AG04450 (cell line): ENCODE measurements at regions not wholly inside any gene's neighbourhood (a gene's known extent, or its start where the extent isn't known, plus 50 kb on each side); places are given as distances from the start of the nearest gene placed in this dataset.

ENCODE experiments used
- CTCF ChIA-PET: fragments of 300-600, 350-600 bp; formaldehyde crosslinking; extraction: SDS; loops from one replicate; lab custom pipeline; 2022; ENCODE audit warnings: antibody characterized with exemption, inconsistent platforms; lab: Charles Lee
- POLR2A ChIA-PET: fragments of 350-600 bp; formaldehyde crosslinking; extraction: SDS; loops from one replicate; lab custom pipeline; 2021; ENCODE audit warnings: antibody characterized with exemption, inconsistent platforms; lab: Yijun Ruan, JAX
- DNase-seq: peaks from one replicate; pipeline ENCODE4 v3.0.0-alpha.2; 2011; ENCODE audit warnings: low read depth, low spot score
- H3K27ac ChIP-seq: one replicate; pipeline ENCODE4 v1.5.1; 2012; ENCODE audit warnings: low read depth, low read length, control low read depth
- H3K27me3 ChIP-seq: one replicate; pipeline ENCODE4 v1.6.0; 2012; ENCODE audit warnings: low read length; ENCODE audit not compliant: control insufficient read depth, insufficient read depth
- H3K4me3 ChIP-seq: 2 replicates; pipeline ENCODE4 v1.5.1; 2011; ENCODE audit warnings: mild to moderate bottlenecking, low read depth, low read length, control low read depth
- H3K9me3 ChIP-seq: 2 replicates; pipeline ENCODE4 v1.5.1; 2012; ENCODE audit warnings: low read length; ENCODE audit not compliant: control insufficient read depth, insufficient read depth
- CTCF ChIP-seq: IDR thresholded peaks from 2 replicates; pipeline ENCODE4 v1.5.1; 2011; ENCODE audit warnings: low read depth, low read length, control low read depth, inconsistent platforms

GRCh38 chr14:65824978-65825299 lies 412.4 kb downstream of the FUT8 start:
- Histone ChIP-seq H3K4me3 (no peak overlapping the region), H3K27me3 (peaks cover 21% of the 10 kb centered on the region)
- POLR2A ChIA-PET: interaction anchor here (1.2 kb wide), 1 partner anchor 413 kb away, joined by 3 read pairs; no protein-coding TSS in a partner anchor

GRCh38 chr14:65826946-65827345 lies 414.4 kb downstream of the FUT8 start:
- no peak for TF ChIP-seq CTCF
- Histone ChIP-seq H3K27me3 (peaks cover 21% of the 10 kb centered on the region), H3K4me3 (no peak overlapping the region), H3K9me3 (no peaks in the 10 kb centered on the region), H3K27ac (no peak overlapping the region)
- DNase-seq: no peak
- POLR2A ChIA-PET: no interaction called here
- CTCF ChIA-PET: interaction anchor here (1.7 to 9.2 kb wide), 3 partner anchors 13 to 413 kb away, joined by 3 to 359 read pairs (median 6); partner anchors contain the start of gene FUT8

More at GRCh38 chr14:65824978-65825299, 412.4 kb downstream of the FUT8 start:
- Histone ChIP-seq H3K9me3 (no peaks in the 10 kb centered on the region), H3K27ac (no peak overlapping the region)
- no peak for DNase-seq
- no peak for TF ChIP-seq CTCF
- CTCF ChIA-PET: interaction anchor here (0.6 to 9.2 kb wide), 73 partner anchors 8 to 839 kb away, joined by 3 to 359 read pairs (median 5); partner anchors contain the start of gene FUT8

GRCh38 chr14:65827520-65827919 lies 415.0 kb downstream of the FUT8 start:
- Histone ChIP-seq H3K4me3 (no peak overlapping the region), H3K27ac (no peak overlapping the region), H3K27me3 (peaks cover 21% of the 10 kb centered on the region), H3K9me3 (no peaks in the 10 kb centered on the region)
- no peak for DNase-seq
- POLR2A ChIA-PET: no interaction called here
- CTCF ChIA-PET: interaction anchor here (1.7 to 9.2 kb wide), 3 partner anchors 13 to 414 kb away, joined by 3 to 359 read pairs (median 6); partner anchors contain the start of gene FUT8
- no peak for TF ChIP-seq CTCF

- Histone ChIP-seq H3K27me3 (peaks cover 21% of the 10 kb centered on the region), H3K27ac (no peak overlapping the region), H3K9me3 (no peaks in the 10 kb centered on the region), H3K4me3 (no peak overlapping the region)
- no peak for DNase-seq
- ChIA-PET CTCF (interaction anchor here (0.6 to 9.2 kb wide), 2 partner anchors 81 to 415 kb away, joined by 5 to 359 read pairs; partner anchors contain the start of gene FUT8), POLR2A (no interaction called here)
- no peak for TF ChIP-seq CTCF
Measured at GRCh38 chr14:65828396-65828795, 415.9 kb downstream of the FUT8 start.

GRCh38 chr14:65832431-65833266 lies 420.1 kb downstream of the FUT8 start:
- Histone ChIP-seq H3K27me3 (peaks cover 14% of the 10 kb centered on the region), H3K4me3 (no peak overlapping the region), H3K9me3 (no peaks in the 10 kb centered on the region), H3K27ac (no peak overlapping the region)
- CTCF ChIA-PET: interaction anchor here (0.7 to 2.9 kb wide), 8 partner anchors 9 to 668 kb away, joined by 3 to 22 read pairs (median 3); partner anchors contain the start of gene FUT8
- DNase-seq: no peak
- POLR2A ChIA-PET: no interaction called here
- peak; percentile 46 for TF ChIP-seq CTCF
